OCI-LY1 (cell line): ENCODE measurements at regions not wholly inside any gene's neighbourhood (a gene's known extent, or its start where the extent isn't known, plus 50 kb on each side); places are given as distances from the start of the nearest gene placed in this dataset.

Experiments used
- CTCF ChIP-seq: fragments of 200-600 bp; sonication (generic), shearing (Covaris generic); IDR thresholded peaks from 2 replicates; pipeline ENCODE4 v1.5.1; 2017; ENCODE audit warnings: mild to moderate bottlenecking, antibody characterized with exemption, low read length, moderate library complexity, mixed read lengths
- EZH2 ChIP-seq: fragments of 200-600 bp; sonication (generic), shearing (Covaris generic); IDR thresholded peaks from 2 replicates; pipeline ENCODE4 v1.8.0; 2017; ENCODE audit warnings: borderline replicate concordance, mixed run types, mild to moderate bottlenecking, antibody characterized with exemption, low read length, moderate library complexity, mixed read lengths

- no peak for TF ChIP-seq CTCF
- no peak for TF ChIP-seq EZH2
Measured at GRCh38 chr1:219099307-219099706, 74.4 kb upstream of the LYPLAL1 start.
